Colonic mucosa (tissue), 4 donors: ENCODE measurements at regions not wholly inside any gene's neighbourhood (a gene's known extent, or its start where the extent isn't known, plus 50 kb on each side); places are given as distances from the start of the nearest gene placed in this dataset.

ENCODE experiments used
- DNase-seq: peaks from one replicate; pipeline ENCODE4 v3.0.0-alpha.2; 2020
- H3K27ac ChIP-seq: fragments of 200-600 bp; one replicate; pipeline ENCODE4 v1.8.0; 2021
- H3K27me3 ChIP-seq: fragments of 200-600 bp; one replicate; pipeline ENCODE4 v1.8.0; 2021
- H3K36me3 ChIP-seq: fragments of 200-600 bp; one replicate; pipeline ENCODE4 v1.8.0; 2021
- H3K4me1 ChIP-seq: fragments of 200-600 bp; one replicate; pipeline ENCODE4 v1.8.0; 2021; ENCODE audit warnings: mild to moderate bottlenecking
- H3K4me3 ChIP-seq: fragments of 200-600 bp; one replicate; pipeline ENCODE4 v1.8.0; 2021
- H3K9ac ChIP-seq, 2 donors: one replicate each; pipeline ENCODE4 v1.7.0; 2013; ENCODE audit warnings: control low read depth in 2 of 2, low read depth in 2 of 2, low read length in 2 of 2
- H3K9me3 ChIP-seq: fragments of 200-600 bp; one replicate; pipeline ENCODE4 v1.8.0; 2021
- intact Hi-C: fragments of 100-400 bp; cut with DNase I; formaldehyde crosslinking; loops from one replicate; pipeline ENCODE4 v1.14.1; 2022
- TF ChIP-seq, protein P1 (sequence below): fragments of 200-600 bp; IDR thresholded peaks from one replicate; pipeline ENCODE4 v1.8.0; 2022; ENCODE audit warnings: antibody characterized with exemption, mild to moderate bottlenecking
- donor health status: healthy.
- donor health status: DM: no; HTN: no; CAD: no.
- donor health status: DM: no; HTN: no; CAD: no.

DNA sequence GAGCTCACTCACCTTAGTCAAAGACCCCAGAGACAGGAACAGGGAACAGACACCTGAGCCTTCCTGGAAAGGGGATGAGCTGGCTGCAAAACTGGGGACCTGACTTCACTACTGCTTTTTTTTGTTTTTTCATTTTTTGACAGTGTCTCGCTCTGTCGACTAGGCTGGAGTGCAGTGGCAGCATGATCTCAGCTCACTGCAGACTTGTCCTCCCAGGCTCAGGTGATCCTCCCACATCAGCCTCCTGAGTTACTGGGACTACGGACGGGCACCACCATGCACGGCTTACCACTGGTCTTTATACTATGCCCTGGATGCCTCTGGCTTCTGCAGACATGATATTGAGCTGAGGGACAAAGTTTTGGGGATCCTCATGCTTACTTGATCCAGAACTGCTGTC is 184.1 kb downstream of the INSIG2 start:
- TF ChIP-seq, protein P1, sequence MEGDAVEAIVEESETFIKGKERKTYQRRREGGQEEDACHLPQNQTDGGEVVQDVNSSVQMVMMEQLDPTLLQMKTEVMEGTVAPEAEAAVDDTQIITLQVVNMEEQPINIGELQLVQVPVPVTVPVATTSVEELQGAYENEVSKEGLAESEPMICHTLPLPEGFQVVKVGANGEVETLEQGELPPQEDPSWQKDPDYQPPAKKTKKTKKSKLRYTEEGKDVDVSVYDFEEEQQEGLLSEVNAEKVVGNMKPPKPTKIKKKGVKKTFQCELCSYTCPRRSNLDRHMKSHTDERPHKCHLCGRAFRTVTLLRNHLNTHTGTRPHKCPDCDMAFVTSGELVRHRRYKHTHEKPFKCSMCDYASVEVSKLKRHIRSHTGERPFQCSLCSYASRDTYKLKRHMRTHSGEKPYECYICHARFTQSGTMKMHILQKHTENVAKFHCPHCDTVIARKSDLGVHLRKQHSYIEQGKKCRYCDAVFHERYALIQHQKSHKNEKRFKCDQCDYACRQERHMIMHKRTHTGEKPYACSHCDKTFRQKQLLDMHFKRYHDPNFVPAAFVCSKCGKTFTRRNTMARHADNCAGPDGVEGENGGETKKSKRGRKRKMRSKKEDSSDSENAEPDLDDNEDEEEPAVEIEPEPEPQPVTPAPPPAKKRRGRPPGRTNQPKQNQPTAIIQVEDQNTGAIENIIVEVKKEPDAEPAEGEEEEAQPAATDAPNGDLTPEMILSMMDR = no peak
- Histone ChIP-seq H3K9ac (no peak overlapping the region), H3K4me3 (no peak overlapping the region), H3K4me1 (no peaks in the 10 kb centered on the region), H3K27ac (no peak overlapping the region), H3K9me3 (no peaks in the 10 kb centered on the region), H3K27me3 (no peaks in the 10 kb centered on the region), H3K36me3 (no peaks in the 10 kb centered on the region)
- no peak for DNase-seq
- intact Hi-C loops = no loop called here

DNA sequence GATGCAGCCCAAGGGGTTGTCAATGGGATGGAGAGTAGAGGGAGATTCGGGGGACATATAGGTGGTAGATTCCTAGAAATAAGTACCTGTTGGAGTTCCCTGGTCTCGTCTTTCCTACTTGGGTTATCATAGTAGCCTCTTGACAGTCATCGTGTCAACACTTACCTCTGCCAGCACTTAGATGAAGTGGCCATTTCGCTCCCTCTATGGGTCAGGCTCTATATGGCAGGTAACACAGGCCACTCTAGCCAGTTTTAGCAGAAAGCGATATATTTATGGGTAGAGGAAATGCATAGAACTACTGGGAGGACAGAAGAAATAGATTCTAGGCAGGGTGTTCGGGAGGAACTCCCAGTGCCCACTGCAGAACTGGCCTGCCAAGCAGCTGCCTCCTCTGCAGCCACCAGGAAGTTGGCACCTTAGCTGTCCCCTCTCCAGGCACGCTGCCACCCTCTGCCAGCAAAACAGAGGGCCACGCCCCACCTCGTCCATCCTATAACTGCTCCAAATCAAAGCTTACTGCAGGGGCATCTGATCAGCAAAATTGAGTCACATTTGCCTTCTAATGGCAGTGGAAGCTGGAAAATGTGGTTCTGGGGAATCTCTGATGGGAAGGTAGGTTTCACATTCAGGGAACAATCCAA is 181.3 kb downstream of the INSIG2 start:
- no peak overlapping the region for H3K4me3 ChIP-seq
- no peak for DNase-seq
- no peaks in the 10 kb centered on the region for H3K27me3 ChIP-seq
- H3K9ac ChIP-seq = no peak overlapping the region
- H3K27ac ChIP-seq = no peak overlapping the region
- intact Hi-C loops = no loop called here
- H3K9me3 ChIP-seq = no peaks in the 10 kb centered on the region
- no peaks in the 10 kb centered on the region for H3K4me1 ChIP-seq
- no peaks in the 10 kb centered on the region for H3K36me3 ChIP-seq
- TF ChIP-seq, protein P1 = no peak

DNA sequence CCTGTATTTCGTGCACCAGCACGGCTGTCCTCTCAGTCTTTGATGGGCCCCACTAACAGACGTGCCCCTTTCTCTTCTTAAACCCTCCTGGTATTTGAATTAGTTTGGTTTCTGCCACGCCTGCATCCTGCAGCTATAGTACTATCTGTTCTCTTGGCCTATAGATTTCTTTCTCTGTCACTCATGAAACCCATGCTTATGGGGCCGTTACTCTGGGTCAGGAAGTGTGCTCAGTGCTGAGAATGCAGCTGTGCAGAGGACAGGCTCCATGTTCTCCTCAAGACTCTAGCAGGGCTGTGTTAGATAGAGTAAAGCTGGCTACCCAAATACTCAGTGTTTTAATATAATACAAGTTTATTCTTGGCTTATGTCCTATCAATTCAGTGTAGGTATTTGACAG is 180.0 kb downstream of the INSIG2 start:
- no peak overlapping the region for H3K9ac ChIP-seq
- no peaks in the 10 kb centered on the region for H3K27me3 ChIP-seq
- no peak overlapping the region for H3K4me3 ChIP-seq
- no peak for DNase-seq
- TF ChIP-seq, protein P1 = no peak
- no peaks in the 10 kb centered on the region for H3K4me1 ChIP-seq
- H3K9me3 ChIP-seq = no peaks in the 10 kb centered on the region
- no peaks in the 10 kb centered on the region for H3K36me3 ChIP-seq
- H3K27ac ChIP-seq = no peak overlapping the region
- intact Hi-C loops = no loop called here

DNA sequence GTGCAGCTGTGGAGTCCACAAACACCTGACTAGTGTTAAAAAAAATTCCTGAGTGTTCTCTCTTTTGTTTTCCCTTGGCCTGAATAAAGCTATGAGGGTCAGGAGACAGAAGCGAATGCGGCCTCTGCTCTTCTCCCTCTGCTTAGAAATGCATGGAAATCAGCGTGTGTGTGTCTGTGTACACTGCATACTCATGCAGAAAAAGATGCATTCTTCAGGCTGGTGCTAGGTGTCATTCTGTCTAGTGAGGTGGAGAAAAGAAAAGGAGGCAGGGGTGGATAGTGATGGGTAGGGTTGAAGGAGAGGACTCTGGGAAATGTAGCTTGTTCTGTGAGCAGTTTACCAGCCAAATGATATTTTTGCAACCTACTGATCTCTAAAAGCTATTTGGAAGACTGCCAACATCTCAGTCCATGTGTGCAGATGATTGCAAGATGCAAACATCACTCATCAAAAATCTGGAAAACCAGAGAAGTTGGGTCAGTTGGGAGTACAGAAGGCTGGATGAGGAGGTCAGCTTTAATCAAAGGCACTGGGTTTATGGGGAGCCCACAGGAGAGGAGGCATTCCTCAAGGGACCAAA is 177.7 kb downstream of the INSIG2 start:
- H3K27ac ChIP-seq = no peak overlapping the region
- no peak for DNase-seq

DNA sequence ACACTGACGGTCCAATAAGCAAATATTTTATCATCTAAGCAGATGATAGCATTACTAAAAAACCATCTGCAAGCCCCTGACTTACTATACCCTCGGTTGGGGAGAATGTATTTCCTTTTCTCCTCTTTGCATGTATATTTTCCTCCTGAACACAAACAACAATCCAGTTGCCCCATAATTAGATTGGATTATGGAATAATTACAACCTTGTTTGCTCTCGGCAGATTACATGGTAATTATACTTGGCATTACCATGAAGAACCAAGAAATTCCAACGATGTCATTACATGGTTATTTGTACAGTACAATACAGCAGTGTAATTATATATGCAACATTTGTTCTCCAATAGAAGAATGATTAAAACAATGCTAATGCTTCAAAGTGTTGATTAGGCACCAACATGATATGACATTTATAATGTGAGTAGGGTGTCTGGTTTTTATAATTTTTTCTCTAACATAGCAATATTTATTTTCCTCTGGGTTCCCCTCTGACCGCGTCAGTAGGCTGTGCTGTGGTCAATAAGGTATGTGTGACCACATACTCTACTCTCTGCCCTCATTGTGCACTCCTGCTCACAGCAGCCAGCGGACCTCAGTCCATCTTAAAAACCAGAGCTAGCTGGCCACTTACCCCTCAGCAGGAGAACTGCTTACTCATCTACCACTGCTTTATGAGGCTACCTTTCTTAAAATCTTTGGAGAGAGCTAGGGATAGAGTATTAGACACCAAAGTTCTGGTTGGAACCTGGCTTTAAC is 176.1 kb downstream of the INSIG2 start:
- TF ChIP-seq, protein P1 = no peak
- H3K9ac ChIP-seq = no peak overlapping the region
- no peaks in the 10 kb centered on the region for H3K9me3 ChIP-seq
- no peaks in the 10 kb centered on the region for H3K36me3 ChIP-seq
- intact Hi-C loops = no loop called here
- no peaks in the 10 kb centered on the region for H3K4me1 ChIP-seq
- no peaks in the 10 kb centered on the region for H3K27me3 ChIP-seq
- no peak overlapping the region for H3K4me3 ChIP-seq
- DNase-seq = no peak
- H3K27ac ChIP-seq = no peak overlapping the region

More for the DNA sequence above, 177.7 kb downstream of the INSIG2 start:
- TF ChIP-seq, protein P1 = no peak
- Histone ChIP-seq H3K9ac (no peak overlapping the region), H3K9me3 (no peaks in the 10 kb centered on the region), H3K4me1 (no peaks in the 10 kb centered on the region), H3K36me3 (no peaks in the 10 kb centered on the region), H3K27me3 (no peaks in the 10 kb centered on the region), H3K4me3 (no peak overlapping the region)
- intact Hi-C loops = no loop called here
